ENCODE measurements at regions not wholly inside any gene's neighbourhood (a gene's known extent, or its start where the extent isn't known, plus 50 kb on each side); places are given as distances from the start of the nearest gene placed in this dataset.
"Not testable (repeated sequence)": the region's sequence is repeated elsewhere in the genome, so short reads cannot be mapped to it uniquely, and the experiment has no call there.

DNA sequence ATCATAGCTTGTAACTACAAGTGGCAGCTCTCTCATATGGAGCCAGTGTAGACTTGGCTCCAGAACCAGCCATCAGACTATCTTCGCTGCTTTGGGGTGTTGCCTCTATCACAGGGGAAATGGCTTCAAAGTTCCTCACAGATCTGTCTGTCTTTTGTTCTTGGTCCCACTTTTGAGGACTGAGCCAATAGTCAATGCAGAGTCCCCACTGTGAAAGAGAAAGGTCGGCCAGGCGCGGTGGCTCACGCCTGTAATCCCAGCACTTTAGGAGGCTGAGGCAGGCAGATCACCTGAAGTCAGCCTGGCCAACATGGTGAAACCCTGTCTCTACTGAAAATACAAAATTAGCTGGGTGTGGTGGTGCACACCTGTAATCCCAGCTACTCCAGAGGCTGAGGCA, 86.9 kb upstream of the FZD7 start:
- DNase-seq (ENCODE audit: extremely low read depth in 1 of 11, low read depth in 9 of 11, low spot score in 4 of 11) = not testable (repeated sequence)

DNA sequence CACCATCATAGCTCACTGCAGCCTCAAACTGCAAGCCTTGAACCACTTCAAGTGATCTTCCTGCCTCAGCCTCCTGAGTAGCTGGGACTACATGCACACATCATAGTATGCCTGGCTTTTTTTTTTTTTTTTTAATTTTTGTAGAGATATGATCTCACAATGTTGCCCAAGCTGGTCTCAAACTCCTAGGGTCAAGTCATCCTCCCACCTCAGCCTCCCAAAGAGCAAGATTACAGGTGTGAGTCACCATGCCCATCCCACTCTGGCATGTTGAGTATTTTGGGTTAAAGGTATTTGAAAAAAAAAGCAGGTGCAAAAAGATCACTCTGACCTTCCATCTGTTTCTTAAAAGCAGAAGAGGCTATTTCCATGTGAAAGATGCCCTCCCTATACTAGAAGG, 86.4 kb upstream of the FZD7 start:
- DNase-seq (ENCODE audit: extremely low read depth in 1 of 11, low read depth in 9 of 11, low spot score in 4 of 11) = no peak

DNA sequence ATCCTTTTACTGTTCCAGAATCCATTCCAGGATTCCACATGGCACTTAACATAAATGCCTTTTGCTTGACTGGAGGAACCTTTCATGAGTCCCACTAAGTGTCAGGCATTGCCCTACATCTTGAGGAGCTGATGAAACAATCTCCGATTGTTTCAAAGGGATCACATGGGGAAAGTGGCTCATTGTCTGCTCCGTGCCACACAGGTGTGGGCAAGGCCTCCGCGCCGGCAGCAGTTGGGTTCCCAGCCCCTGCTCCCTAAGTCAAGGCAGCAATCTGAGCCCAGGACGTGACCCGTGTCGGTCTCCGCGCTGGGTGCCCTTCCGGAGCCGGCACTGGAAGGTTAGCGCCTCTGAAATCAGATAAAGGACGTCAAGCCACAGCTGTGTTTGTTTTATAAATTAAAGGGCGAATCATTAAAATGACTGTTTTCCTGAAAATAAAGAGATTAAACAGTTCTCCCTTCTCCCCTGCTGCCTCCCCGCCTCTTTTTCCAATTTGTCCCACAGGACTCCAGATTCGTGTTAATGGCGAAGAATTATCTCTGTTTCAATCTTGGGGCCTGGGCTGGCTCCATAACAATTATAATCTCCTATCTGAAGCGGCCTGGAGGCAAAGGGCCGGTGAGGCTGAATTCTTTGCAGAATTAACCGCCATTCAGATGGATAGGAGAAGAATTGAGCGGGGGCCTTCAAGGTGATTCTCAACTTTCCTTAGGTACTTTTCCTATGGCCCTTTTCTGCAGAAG, 84.3 kb upstream of the FZD7 start:
- no peak for DNase-seq (ENCODE audit: extremely low read depth in 1 of 11, low read depth in 9 of 11, low spot score in 4 of 11)

DNA sequence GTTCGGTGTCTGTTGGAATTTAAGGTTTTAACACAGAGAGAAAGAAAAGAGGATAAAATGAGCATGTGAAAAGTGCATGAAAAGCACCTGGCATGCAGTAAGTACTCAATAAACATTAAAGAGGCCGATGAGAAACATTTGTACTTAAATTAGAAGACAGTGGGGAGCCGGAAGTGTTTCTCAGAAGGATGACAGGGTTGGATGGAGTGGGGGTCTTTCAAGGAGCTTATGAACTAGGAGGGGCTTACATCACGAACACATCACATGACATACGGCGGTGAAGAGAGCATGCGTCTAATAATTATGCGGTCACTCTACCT, 83.8 kb upstream of the FZD7 start:
- no peak for DNase-seq (ENCODE audit: extremely low read depth in 1 of 11, low read depth in 9 of 11, low spot score in 4 of 11)

DNA sequence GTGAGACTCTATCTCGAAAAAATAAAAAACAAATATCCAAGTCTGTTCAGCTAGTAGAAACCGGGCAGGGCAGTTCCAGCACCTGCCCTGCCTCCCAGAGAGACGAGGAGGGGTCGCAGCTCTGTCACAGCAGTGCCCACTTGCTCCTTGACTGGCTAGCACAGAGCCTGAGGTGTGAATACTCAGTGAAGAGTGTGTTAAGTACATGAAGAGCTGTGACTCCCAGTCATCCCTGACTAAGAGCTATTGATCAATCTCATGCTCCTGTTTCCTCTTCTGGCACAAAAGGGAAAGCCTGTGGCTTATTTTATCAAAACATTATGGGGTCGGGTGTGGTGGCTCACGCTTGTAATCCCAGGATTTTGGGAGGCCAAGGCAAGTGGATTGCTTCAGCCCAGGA, 83.0 kb upstream of the FZD7 start:
- DNase-seq (ENCODE audit: extremely low read depth in 1 of 11, low read depth in 9 of 11, low spot score in 4 of 11) = no peak

DNA sequence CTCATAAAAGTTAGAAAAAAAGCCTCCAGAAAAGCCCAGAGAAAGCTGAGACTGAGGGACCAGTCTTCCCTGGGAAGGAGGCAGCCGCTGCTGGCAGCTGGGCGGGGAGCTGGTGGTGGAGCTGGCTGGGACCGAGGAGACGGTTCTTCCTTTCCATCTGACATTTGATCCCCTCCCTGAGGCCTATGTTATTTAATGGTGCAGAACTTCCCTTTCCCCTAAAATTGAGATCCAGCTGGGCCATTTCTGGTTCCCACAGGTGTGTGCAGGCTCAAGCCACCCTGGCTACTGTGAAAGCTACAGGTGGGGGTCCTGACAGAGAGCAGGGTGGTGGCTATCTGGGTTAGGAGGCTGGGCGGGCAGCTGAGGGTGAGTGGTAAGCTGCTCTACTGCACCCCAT, 81.5 kb upstream of the FZD7 start:
- peak in 8 of 11 donors; percentile 52 to 78 (median 60) for DNase-seq (ENCODE audit: extremely low read depth in 1 of 11, low read depth in 9 of 11, low spot score in 4 of 11)

DNA sequence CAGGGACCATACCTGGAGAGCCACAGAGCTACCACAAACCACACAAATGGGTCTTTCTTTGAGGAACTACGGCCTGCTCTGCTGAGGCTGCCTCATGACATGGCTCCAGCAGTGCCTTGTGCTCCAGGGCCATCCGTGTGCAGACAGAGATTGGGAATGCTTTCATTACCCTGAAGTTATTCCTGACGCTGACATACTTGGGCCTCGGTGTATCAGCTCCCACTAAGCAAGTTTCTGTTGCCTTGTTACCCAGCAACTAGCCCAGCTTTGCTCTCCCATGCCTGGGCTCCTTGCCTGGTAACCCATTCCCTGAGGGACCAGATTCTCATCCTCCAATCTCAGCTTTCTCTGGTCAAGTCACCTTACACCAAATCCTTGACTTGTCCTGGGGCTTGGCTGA, 80.3 kb upstream of the FZD7 start:
- no peak for DNase-seq (ENCODE audit: extremely low read depth in 1 of 11, low read depth in 9 of 11, low spot score in 4 of 11)

DNA sequence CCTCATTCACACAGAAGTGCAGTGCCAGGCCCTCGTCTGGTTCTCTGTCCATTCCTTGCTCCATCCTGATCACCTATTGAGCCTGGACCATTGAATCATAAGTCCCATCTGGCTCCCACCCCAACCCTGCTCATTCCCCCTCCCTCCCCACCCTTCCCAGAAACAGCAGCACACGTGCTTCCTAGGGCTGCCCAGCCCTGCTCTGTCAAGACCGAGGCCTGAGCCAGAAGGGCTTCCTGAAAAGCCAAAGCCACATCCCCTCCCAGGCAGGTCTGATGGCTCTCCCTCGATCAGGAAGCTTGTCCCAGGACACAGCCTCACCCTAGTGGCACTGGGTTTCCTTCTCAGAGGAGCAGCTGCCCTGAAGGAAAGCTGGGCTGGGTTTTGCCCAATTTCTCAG, 79.8 kb upstream of the FZD7 start:
- no peak for DNase-seq (ENCODE audit: extremely low read depth in 1 of 11, low read depth in 9 of 11, low spot score in 4 of 11)

DNA sequence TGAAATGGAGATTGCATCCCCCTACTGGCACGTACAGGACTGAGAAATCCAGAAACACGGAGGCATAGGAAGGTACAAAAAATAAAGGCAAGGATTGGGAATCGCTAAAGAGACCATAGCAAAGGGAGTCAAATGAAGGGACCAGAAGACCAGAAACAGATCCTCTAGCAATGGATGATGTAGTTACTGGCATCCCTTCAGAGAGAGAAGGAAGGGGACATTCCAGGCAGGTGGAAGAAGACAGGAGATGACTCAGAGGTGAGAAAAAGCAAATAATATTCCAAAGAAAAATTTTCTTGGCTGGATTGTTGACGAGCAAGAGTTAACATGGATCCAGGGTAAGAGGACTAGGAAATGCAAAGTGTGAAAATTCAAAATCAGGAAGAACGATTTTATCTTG, 78.4 kb upstream of the FZD7 start:
- DNase-seq (ENCODE audit: extremely low read depth in 1 of 11, low read depth in 9 of 11, low spot score in 4 of 11) = no peak

DNA sequence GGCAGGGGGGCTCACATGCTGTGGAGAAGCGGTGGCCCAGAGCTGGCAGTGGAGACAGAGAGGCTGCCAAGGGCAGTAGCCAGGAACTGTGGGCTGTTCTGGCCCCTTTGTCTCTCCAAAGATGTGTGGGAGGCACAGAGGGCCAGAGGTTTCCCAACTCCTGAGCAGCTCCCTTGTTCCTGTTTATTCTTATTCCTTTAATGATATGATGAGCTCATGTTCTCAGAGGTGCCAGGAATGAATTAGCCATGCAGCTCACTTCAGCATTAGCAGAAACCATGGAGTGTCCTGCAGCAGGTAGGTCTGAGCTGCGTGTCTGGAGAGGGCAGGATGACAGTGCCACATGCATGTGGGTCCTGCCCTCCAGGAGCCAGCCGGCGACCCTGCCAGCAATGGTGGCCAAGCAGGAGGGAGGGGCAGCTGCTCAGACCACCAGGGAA, 77.9 kb upstream of the FZD7 start:
- DNase-seq (ENCODE audit: extremely low read depth in 1 of 11, low read depth in 9 of 11, low spot score in 4 of 11) = no peak

DNA sequence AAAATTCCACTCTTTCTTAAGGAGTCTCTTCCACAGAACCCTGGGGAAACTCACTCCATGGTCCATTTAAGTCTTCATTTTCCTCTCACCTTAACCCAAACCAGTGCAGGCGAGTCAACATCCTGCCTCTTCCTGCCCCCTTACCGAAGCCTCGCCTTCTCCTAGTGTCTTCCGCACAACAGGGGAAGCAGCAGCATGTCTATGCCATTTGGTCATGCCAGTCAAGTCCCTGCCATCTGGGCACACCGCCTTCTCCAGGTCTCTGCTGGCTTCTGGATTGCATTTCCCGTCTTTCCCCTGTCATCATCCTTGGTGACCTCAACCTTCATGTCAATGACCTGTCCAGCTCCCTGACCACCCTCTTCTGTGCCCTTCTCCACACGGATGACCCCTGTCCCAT, 77.3 kb upstream of the FZD7 start:
- no peak for DNase-seq (ENCODE audit: extremely low read depth in 1 of 11, low read depth in 9 of 11, low spot score in 4 of 11)

DNA sequence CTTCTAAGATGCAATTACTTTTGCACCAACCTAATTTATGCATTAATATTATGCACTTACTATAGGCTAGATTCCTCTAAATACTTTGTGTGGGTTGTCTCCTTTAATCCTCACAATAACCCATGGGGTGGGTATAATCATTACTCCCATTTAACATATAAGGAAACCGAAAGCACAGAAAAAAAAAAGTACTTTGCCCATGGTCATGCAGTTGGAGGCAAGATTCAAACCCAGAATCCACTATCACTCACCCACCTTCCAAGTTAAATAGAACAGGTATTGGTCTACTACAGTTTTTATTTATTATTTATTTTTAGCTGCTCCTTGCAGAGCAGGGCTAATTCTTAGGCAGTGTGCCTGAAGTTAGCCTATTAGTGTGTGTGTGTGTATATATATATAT, 76.6 kb upstream of the FZD7 start:
- no peak for DNase-seq (ENCODE audit: extremely low read depth in 1 of 11, low read depth in 9 of 11, low spot score in 4 of 11)

DNA sequence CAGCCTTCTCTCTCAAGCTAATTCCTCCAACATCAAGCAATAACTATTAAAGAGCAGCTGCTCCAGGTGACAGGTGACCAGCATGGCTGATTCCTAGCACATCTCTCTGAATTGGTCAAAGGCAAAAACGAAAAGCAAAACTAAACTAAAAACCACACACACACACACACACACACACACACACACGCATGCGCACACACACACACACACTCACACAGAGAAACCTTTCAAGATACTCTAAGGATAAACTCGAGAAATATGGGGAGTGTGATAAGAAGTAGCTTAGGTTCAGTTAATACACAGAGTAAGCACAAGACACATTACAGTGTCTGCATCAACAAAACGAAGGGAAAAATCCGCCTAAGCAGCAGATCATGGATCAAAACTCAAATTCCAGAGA, 74.5 kb upstream of the FZD7 start:
- DNase-seq (ENCODE audit: extremely low read depth in 1 of 11, low read depth in 9 of 11, low spot score in 4 of 11) = no peak

DNA sequence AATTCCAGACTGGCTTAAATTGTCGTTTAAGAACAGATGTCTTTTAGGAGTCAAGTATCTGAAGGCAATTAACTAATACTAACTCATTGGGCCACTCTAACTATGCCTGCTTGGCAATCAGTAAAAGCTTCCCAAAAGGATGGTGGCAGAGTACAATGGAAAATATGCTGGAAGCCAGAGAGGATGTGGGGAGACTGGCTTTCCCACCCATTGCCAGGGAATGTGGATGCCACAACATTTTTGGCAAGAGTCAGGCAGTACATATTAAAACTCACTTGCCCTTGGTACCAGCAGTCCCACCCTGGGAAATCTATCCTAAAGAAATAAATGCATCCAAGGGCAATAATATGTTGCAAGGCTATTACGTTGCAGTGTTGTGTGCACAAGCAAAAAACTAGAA, 74.0 kb upstream of the FZD7 start:
- DNase-seq (ENCODE audit: extremely low read depth in 1 of 11, low read depth in 9 of 11, low spot score in 4 of 11) = no peak

DNA sequence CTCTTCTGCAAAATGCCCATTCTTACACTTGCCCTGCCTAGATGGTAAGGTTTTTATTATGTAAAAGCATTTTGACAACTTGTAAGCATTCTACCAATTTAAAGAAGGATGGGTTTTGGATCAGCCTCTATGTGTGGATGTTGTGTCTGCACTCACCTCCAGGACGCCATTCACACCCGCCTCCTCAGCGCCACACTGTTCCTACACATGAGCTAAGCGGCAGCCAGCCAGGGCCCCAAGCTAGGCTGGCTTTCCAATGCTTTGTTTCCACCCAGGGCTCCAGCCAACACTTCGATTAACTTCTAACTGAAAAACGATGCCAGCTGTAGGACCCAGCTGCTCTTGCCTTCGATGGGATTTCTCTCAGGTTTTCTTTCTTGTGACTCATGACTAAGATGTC, 73.3 kb upstream of the FZD7 start:
- no peak for DNase-seq (ENCODE audit: extremely low read depth in 1 of 11, low read depth in 9 of 11, low spot score in 4 of 11)

DNA sequence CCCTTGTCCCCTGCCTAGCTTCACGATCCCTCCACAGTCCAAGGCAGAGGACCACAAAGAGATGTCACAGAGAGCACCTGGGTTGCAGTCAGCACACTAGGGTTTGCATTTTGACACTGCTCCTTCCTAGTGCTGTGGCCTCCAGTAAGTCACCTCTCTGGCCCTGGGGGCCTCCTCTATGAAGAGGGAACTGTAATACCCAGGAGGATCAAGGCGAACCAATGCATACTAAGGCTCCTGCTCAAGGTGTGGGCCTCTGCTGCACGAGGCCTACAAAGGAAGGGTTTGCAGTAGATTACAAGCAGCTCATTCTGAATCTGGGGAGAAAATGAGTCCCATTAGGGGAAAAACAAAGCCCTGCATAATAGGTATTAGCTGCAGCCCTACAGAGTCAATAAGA, 72.3 kb upstream of the FZD7 start:
- DNase-seq (ENCODE audit: extremely low read depth in 1 of 11, low read depth in 9 of 11, low spot score in 4 of 11) = no peak

DNA sequence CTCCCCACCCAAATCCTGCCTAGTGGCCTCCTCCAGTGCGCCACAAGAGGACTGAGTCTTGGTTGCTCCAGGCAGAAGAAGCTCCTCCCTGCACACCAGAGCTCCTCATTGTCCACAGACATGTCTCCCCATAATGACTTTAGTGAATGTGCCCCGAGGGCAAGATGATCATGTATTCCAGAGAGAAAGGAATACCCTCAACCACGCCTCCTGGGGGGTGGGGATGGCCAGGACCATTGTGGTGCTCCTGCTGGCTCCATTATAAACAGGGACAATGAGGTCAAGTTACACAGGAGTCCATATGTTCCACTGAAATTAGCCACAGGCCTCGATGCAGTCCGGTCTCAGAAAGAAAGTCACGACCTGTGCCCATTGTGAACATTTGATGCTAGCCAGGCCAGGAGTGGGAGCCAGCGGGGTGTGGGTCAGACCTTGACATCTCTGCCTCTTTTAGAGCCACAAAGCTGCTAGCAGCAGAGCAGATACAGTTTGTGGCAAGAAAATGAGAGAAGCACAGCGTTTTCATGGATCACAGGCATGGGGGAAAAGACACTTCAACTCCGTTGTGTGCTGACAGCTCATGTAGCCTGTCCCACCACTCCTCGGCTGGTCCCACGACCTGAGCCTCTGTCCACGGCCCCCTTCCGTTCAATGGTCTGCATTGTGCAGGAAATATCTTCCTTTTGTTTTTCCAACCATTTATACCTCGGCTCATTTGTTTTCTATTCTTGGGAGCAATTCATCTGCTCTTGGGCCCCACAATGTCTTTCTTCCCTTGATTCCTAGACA, 70.7 kb upstream of the FZD7 start:
- DNase-seq (ENCODE audit: extremely low read depth in 1 of 11, low read depth in 9 of 11, low spot score in 4 of 11) = no peak

DNA sequence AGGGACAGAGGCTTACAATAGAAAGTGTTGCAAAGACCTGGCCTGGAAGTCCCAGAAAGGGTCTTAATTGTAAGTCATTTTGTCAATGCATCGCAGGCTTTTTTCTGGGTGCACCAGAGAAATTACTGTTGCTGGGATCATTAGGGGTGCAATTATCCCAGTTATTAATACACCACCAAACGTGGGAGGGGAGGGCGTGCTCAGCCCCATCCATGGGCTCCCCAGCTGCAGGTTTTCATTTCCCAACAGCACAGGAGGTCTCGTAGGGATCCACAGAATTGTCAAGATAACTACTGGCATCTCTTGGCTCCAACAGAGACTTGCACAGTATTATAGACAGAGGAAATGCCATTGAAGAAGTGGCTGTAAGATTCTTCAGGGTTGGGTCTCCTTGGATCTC, 69.6 kb upstream of the FZD7 start:
- no peak for DNase-seq (ENCODE audit: extremely low read depth in 1 of 11, low read depth in 9 of 11, low spot score in 4 of 11)

DNA sequence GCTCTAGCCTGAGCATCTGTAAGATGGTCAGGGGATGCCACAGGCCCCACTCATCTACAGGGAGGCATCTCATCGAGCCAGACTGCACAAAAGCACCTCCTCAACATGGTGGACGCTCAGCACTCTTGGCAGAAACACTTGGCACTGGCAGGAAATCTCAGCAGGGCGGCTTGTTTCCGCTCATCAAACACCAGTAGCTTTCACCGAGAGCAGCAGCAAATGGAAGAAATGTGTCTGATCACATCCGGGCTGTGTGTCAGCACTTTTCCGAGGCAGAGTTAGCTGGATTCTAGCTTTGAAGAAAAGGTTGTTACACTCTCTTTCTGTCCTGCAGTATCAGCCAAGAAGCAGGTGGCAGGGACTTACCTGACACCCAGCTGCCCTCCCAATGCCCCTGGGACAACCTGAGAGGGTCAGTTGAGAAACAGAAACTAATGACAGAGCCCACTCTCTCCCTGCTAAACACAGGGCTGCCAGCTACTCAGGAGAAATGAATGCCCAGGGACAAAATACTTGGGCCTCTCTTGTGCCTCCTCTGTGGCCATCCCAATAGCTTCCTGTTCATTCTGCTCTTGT, 68.9 kb upstream of the FZD7 start:
- DNase-seq (ENCODE audit: extremely low read depth in 1 of 11, low read depth in 9 of 11, low spot score in 4 of 11) = no peak

DNA sequence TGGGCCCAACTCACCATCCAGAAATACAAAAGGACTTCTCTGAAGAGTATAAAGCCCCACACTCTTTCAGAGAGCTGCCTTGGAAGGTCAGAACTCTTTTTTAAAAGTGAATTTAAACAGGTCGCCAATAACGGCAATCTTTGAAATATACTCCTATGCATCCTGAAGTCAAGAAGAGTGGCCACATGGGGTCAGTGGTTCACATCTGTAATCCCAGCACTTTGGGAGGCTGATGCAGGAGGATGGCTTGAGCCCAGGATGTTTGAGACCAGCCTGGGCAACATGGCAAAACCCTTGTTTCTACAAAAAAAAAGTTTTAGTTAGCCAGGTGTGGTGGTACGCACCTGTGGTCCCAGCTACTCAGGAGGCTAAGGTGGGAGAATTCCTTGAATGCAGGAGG, 68.1 kb upstream of the FZD7 start:
- no peak for DNase-seq (ENCODE audit: extremely low read depth in 1 of 11, low read depth in 9 of 11, low spot score in 4 of 11)
